ENCODE measurements at regions not wholly inside any gene's neighbourhood (a gene's known extent, or its start where the extent isn't known, plus 50 kb on each side); places are given as distances from the start of the nearest gene placed in this dataset.

GRCh38 chr12:115880238-115880637 is 397.3 kb downstream of the MED13L start:
- H3K27ac ChIP-seq: no peak overlapping the region
- DNase-seq (ENCODE audit: low spot score): no peak
- H3K4me3 ChIP-seq: no peak overlapping the region
- TF ChIP-seq CTCF (IDR thresholded peaks at IDR 0.05): no peak

DNA sequence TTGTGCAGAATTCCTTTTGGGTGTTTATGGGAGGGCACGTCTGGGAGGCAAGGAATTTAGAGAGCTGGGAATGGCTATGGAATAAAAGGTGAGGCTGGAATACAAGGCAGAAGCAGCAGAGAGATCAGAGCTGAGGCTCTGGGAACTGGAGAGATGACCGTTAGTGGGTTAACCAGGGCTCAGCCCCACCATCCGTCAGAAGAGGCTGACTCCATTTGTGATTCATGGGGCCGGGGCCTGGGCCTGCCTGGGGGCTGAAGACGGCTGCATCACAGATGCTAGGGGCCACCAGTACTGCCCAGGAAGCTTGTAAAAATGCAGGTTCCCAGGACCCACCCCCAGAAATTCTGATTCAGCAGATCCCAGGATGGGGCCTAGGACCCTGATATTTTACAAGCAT is 398.1 kb downstream of the MED13L start:
- H3K27ac ChIP-seq: no peak overlapping the region
- no peak overlapping the region for H3K4me3 ChIP-seq
- no peak for DNase-seq (ENCODE audit: low spot score)
- TF ChIP-seq CTCF (IDR thresholded peaks at IDR 0.05): no peak

DNA sequence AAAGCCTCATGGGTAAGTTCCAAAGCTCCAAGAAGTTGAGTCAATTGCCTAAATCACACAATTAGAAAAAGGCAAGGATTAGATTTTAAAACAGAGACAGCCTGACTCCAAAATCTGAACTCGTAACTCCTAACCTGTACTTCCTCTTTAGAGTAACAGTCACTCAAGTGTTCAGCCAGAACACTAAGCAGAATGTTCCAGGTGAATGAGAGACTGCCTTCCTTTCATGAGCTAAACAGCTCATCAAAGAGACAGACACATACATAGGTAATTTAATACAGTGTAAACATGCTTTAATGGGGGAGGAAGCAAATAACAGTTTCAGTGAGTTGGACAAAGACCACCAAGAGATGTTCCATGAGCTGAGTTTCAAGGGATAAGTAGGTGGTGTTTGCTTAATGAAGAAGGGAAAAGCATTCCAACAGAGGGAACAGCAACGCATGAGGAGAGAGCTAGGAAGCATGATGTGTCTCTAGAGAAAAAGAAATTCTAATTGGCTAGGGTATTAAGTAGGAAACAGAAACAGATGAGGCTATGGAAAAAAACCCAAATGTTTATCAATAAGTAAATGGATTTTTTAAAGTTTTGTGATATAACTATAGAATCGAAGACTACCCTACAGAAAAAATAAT is 403.9 kb downstream of the MED13L start:
- Histone ChIP-seq H3K4me3 (no peak overlapping the region), H3K27ac (no peak overlapping the region)
- DNase-seq (ENCODE audit: low spot score): no peak

DNA sequence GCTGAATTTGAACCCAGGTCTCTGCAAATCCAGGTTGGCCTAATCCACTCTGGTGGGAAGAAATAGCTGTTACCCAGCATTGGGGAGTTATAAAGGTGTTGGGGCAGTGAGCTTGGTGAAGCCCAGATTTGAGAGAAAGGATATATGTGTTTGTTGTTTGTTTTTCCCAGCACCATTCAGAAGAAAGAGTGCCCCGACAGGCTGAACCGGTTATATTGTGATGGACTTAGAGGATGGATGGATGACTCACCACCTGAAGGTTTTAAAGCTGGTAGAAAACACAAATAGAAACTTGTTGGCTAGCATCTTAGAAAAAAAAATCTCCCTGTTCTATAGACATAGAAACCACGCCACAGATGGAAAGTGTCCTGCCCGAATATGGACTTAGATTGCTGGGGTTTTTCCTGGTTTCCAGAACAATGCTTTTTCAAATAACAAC is 404.6 kb downstream of the MED13L start:
- no peak for TF ChIP-seq CTCF (IDR thresholded peaks at IDR 0.05)
- no peak for DNase-seq (ENCODE audit: low spot score)
- Histone ChIP-seq H3K27ac (no peak overlapping the region), H3K4me3 (no peak overlapping the region)

More for the DNA sequence above, 403.9 kb downstream of the MED13L start:
- TF ChIP-seq CTCF (IDR thresholded peaks at IDR 0.05): no peak

DNA sequence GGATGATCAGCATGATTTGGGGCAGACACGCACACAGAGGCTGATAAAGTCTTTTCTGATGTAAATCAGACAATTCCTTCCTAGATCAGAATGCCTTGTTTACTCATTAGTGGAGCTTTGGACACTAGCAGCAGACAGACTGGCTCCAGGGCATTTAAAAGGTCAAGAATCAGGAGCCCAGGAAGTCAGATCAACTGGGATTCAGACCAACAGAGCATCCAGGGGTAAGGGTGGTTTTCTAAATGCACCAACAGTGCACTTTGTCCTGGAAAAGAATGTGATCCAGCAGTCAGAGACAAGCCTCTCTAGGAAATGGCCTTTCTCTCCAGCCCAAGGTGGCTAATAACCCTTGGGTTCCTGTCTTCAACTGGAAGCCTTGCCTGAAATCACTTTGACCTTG is 405.3 kb downstream of the MED13L start:
- no peak for TF ChIP-seq CTCF (IDR thresholded peaks at IDR 0.05)
- no peak overlapping the region for H3K27ac ChIP-seq
- no peak for DNase-seq (ENCODE audit: low spot score)
- H3K4me3 ChIP-seq: no peak overlapping the region

GRCh38 chr12:115871714-115872113 is 405.8 kb downstream of the MED13L start:
- Histone ChIP-seq H3K27ac (no peak overlapping the region), H3K4me3 (no peak overlapping the region)
- TF ChIP-seq CTCF (IDR thresholded peaks at IDR 0.05): peak; percentile 24
- no peak for DNase-seq (ENCODE audit: low spot score)

DNA sequence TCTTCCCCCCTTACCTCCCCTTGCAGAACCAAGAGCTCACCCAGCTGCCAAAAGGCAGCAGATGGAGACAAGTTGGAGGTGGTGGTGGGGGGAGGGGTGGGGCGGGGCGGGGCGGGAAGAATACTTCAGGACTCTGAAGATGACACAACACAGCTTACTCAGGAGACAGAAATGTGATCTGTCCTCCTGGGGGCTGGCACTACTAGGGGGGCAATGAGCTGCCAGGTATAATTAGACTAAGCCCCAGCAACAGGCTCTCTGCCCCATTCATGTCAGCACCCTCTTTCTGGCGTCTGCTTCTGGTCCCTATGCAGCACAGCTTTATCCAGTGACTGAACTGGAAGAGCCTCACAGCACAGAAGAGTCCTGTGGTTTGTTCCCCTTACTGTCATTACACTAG is 407.0 kb downstream of the MED13L start:
- no peak overlapping the region for H3K27ac ChIP-seq
- TF ChIP-seq CTCF (IDR thresholded peaks at IDR 0.05): no peak
- no peak overlapping the region for H3K4me3 ChIP-seq
- DNase-seq (ENCODE audit: low spot score): no peak

All from coronary artery (tissue), 2 donors.